IMR-90 (cell line): ENCODE measurements at regions not wholly inside any gene's neighbourhood (a gene's known extent, or its start where the extent isn't known, plus 50 kb on each side); places are given as distances from the start of the nearest gene placed in this dataset.

Experiments
- ATAC-seq: fragments of 200-7000 bp; cut with Tn5 transposase; 2 replicates; pipeline ENCODE4 v1.9.1; 2020; ENCODE audit warnings: low read depth, mild to moderate bottlenecking, moderate library complexity
- BruUV-seq: library from RNA; stranded (reverse); fragments of 400-500 nt; replicated peaks from 2 replicates; lab custom pipeline; 2021; lab: Mats Ljungman, UMichigan
- CTCF ChIA-PET: fragments of 300-600 bp; formaldehyde crosslinking; extraction: SDS; loops from one replicate; lab custom pipeline; 2021; ENCODE audit warnings: antibody characterized with exemption; lab: Yijun Ruan, JAX
- POLR2A ChIA-PET: fragments of 300-600 bp; sonication (Branson Sonifier 250); formaldehyde crosslinking; loops from one replicate; lab custom pipeline; 2022; ENCODE audit warnings: antibody characterized with exemption; ENCODE audit not compliant: unreplicated experiment; lab: Charles Lee
- DNase-seq: peaks from one replicate; pipeline ENCODE4 v3.0.0; 2013
- H2AFZ ChIP-seq: replicated peaks from 2 replicates; pipeline ENCODE3; 2013; ENCODE audit warnings: low read length, mild to moderate bottlenecking; ENCODE audit not compliant: poor library complexity
- H2AK5ac ChIP-seq: 2 replicates; pipeline ENCODE4 v1.6.1; 2013; ENCODE audit warnings: low read depth, low read length, inconsistent platforms
- H2AK9ac ChIP-seq: replicated peaks from 2 replicates; pipeline ENCODE3; 2013; ENCODE audit warnings: mild to moderate bottlenecking, low read depth, low read length, moderate library complexity; ENCODE audit not compliant: poor library complexity
- H2BK120ac ChIP-seq: 2 replicates; pipeline ENCODE4 v1.6.1; 2013; ENCODE audit warnings: low read depth, low read length, inconsistent platforms
- H2BK15ac ChIP-seq: 3 replicates; pipeline ENCODE4 v1.6.1; 2013; ENCODE audit warnings: low read depth, low read length, inconsistent platforms
- H2BK20ac ChIP-seq: 2 replicates; pipeline ENCODE4 v1.6.1; 2013; ENCODE audit warnings: low read depth, mild to moderate bottlenecking, inconsistent platforms, low read length, moderate library complexity
- H2BK5ac ChIP-seq: 2 replicates; pipeline ENCODE4 v1.6.1; 2013; ENCODE audit warnings: mild to moderate bottlenecking, low read depth, low read length, inconsistent platforms; ENCODE audit not compliant: poor library complexity, severe bottlenecking
- H3K14ac ChIP-seq: replicated peaks from 2 replicates; pipeline ENCODE4 v1.6.1; 2013; ENCODE audit warnings: low read depth, low read length, inconsistent platforms
- H3K18ac ChIP-seq: 2 replicates; pipeline ENCODE4 v1.6.1; 2013; ENCODE audit warnings: low read depth, low read length, control low read depth
- H3K23ac ChIP-seq: 2 replicates; pipeline ENCODE4 v1.6.1; 2013; ENCODE audit warnings: low read depth, low read length, inconsistent platforms
- H3K27ac ChIP-seq: 2 replicates; pipeline ENCODE4 v1.5.1; 2013; ENCODE audit warnings: mild to moderate bottlenecking, control low read depth, low read length; ENCODE audit not compliant: insufficient read depth
- H3K27me3 ChIP-seq: 2 replicates; pipeline ENCODE4 v1.6.1; 2013; ENCODE audit warnings: low read length; ENCODE audit not compliant: control insufficient read depth, insufficient read depth
- H3K36me3 ChIP-seq: 2 replicates; pipeline ENCODE4 v1.6.1; 2013; ENCODE audit warnings: low read length, mixed read lengths; ENCODE audit not compliant: control insufficient read depth, insufficient read depth
- H3K4ac ChIP-seq: 2 replicates; pipeline ENCODE4 v1.6.1; 2013; ENCODE audit warnings: low read depth, low read length, inconsistent platforms
- H3K4me1 ChIP-seq: 2 replicates; pipeline ENCODE4 v1.6.1; 2013; ENCODE audit warnings: low read length, mixed read lengths; ENCODE audit not compliant: control insufficient read depth, insufficient read depth
- H3K4me2 ChIP-seq: 2 replicates; pipeline ENCODE4 v1.6.1; 2013; ENCODE audit warnings: low read depth, mild to moderate bottlenecking, control low read depth, low read length, moderate library complexity
- H3K4me3 ChIP-seq: 2 replicates; pipeline ENCODE4 v1.5.1; 2013; ENCODE audit warnings: low read depth, mild to moderate bottlenecking, control low read depth, low read length, moderate library complexity; ENCODE audit not compliant: insufficient read depth
- H3K56ac ChIP-seq: 2 replicates; pipeline ENCODE4 v1.6.1; 2013; ENCODE audit warnings: low read length, inconsistent platforms; ENCODE audit not compliant: insufficient read depth; ENCODE audit errors: extremely low read depth
- H3K79me1 ChIP-seq, 2 experiments: 2 replicates each; pipeline ENCODE4 v1.6.1; 2013; ENCODE audit warnings: low read length in 2 of 2, inconsistent platforms in 1 of 2, low read depth in 1 of 2
- H3K9ac ChIP-seq: 2 replicates; pipeline ENCODE4 v1.6.1; 2013; ENCODE audit warnings: low read depth, low read length, control low read depth
- H3K9me1 ChIP-seq: 2 replicates; pipeline ENCODE4 v1.6.1; 2013; ENCODE audit warnings: low read length, inconsistent platforms; ENCODE audit not compliant: insufficient read depth
- H3K9me3 ChIP-seq: 2 replicates; pipeline ENCODE4 v1.6.1; 2013; ENCODE audit warnings: low read length; ENCODE audit not compliant: control insufficient read depth, insufficient read depth
- H4K20me1 ChIP-seq: 2 replicates; pipeline ENCODE4 v1.6.1; 2013; ENCODE audit warnings: low read length, inconsistent platforms; ENCODE audit not compliant: insufficient read depth
- H4K5ac ChIP-seq: 2 replicates; pipeline ENCODE4 v1.6.1; 2013; ENCODE audit warnings: mild to moderate bottlenecking, low read depth, low read length, control low read depth
- H4K8ac ChIP-seq, 2 experiments: 2 replicates each; pipeline ENCODE4 v1.6.1; 2013; ENCODE audit warnings: low read depth in 2 of 2, low read length in 2 of 2, control low read depth in 1 of 2, inconsistent platforms in 1 of 2
- H4K91ac ChIP-seq: 2 replicates; pipeline ENCODE4 v1.6.1; 2013; ENCODE audit warnings: low read depth, low read length, inconsistent platforms; ENCODE audit not compliant: insufficient read depth
- BHLHE40 ChIP-seq: fragments of 150-350 bp; IDR thresholded peaks from 2 replicates; pipeline ENCODE4 v1.6.1; 2016; ENCODE audit warnings: mild to moderate bottlenecking, low read depth, low read length
- CEBPB ChIP-seq: IDR thresholded peaks from 2 replicates; pipeline ENCODE4 v1.6.1; 2012; ENCODE audit warnings: low read depth, low read length, improper control_type of control experiment
- CHD1 ChIP-seq: IDR thresholded peaks from 2 replicates; pipeline ENCODE4 v1.6.1; 2012; ENCODE audit warnings: low read depth, low read length, improper control_type of control experiment
- CTCF ChIP-seq: conservative IDR thresholded peaks from 2 replicates; pipeline ENCODE4 v1.5.1; 2012; ENCODE audit warnings: mild to moderate bottlenecking, low read depth, low read length, improper control_type of control experiment
- ELK1 ChIP-seq: fragments of 150-350 bp; IDR thresholded peaks from 2 replicates; pipeline ENCODE4 v1.6.1; 2016; ENCODE audit warnings: low read depth, mild to moderate bottlenecking, low read length, moderate library complexity, borderline replicate concordance
- FOS ChIP-seq: fragments of 150-350 bp; IDR thresholded peaks from 2 replicates; pipeline ENCODE4 v1.6.1; 2016; ENCODE audit warnings: low read depth, low read length
- MAFK ChIP-seq: IDR thresholded peaks from 2 replicates; pipeline ENCODE4 v1.6.1; 2012; ENCODE audit warnings: low read depth, low read length, improper control_type of control experiment
- MAZ ChIP-seq: IDR thresholded peaks from 2 replicates; pipeline ENCODE4 v1.6.1; 2012; ENCODE audit warnings: low read depth, mild to moderate bottlenecking, low read length, improper control_type of control experiment, moderate library complexity, borderline replicate concordance
- MXI1 ChIP-seq: IDR thresholded peaks from 2 replicates; pipeline ENCODE4 v1.6.1; 2012; ENCODE audit warnings: low read depth, mild to moderate bottlenecking, low read length, moderate library complexity, borderline replicate concordance
- NFE2L2 ChIP-seq: fragments of 150-350 bp; IDR thresholded peaks from 2 replicates; pipeline ENCODE4 v1.6.1; 2016; ENCODE audit warnings: low read depth, mild to moderate bottlenecking, low read length
- POLR2A ChIP-seq: IDR thresholded peaks from 2 replicates; pipeline ENCODE4 v1.6.1; 2012; ENCODE audit warnings: mild to moderate bottlenecking, low read depth, low read length
- RAD21 ChIP-seq: IDR thresholded peaks from 2 replicates; pipeline ENCODE4 v1.6.1; 2012; ENCODE audit warnings: low read length, improper control_type of control experiment
- RCOR1 ChIP-seq: IDR thresholded peaks from 2 replicates; pipeline ENCODE4 v1.6.1; 2012; ENCODE audit warnings: mild to moderate bottlenecking, low read length, improper control_type of control experiment; ENCODE audit not compliant: insufficient replicate concordance
- RFX5 ChIP-seq: IDR thresholded peaks from 2 replicates; pipeline ENCODE4 v1.8.0; 2012; ENCODE audit warnings: low read depth, mild to moderate bottlenecking, low read length, moderate library complexity
- SMC3 ChIP-seq: fragments of 150-350 bp; IDR thresholded peaks from 2 replicates; pipeline ENCODE4 v1.6.1; 2016; ENCODE audit warnings: low read depth, mild to moderate bottlenecking, antibody characterized with exemption, low read length, moderate library complexity
- USF2 ChIP-seq: fragments of 150-350 bp; IDR thresholded peaks from 2 replicates; pipeline ENCODE4 v1.6.1; 2017; ENCODE audit warnings: mild to moderate bottlenecking, antibody characterized with exemption, low read length, low read depth
- WGBS, 2 experiments: methylation state at CpG; one replicate each; pipeline versions ENCODE4 v1.1.5 to v1.1.7; 2013; ENCODE audit warnings: missing lambda C conversion rate in 2 of 2; ENCODE audit not compliant: insufficient read length in 1 of 2; ENCODE audit errors: extremely low coverage in 2 of 2; 5-methylcytosine and 5-hydroxymethylcytosine counted together
- dilution Hi-C: fragments of 300-500 bp; cut with HindIII; formaldehyde crosslinking; loops from one replicate; pipeline ENCODE4 v1.14.3; 2018; ENCODE audit warnings: low sequenced_read_pairs; ENCODE audit not compliant: unreplicated experiment
- in situ Hi-C: fragments of 300-500 bp; cut with MboI; formaldehyde crosslinking; loops from 3 replicates; pipeline ENCODE4 v1.14.3; 2019; ENCODE audit warnings: low sequenced_read_pairs, inconsistent platforms, mixed read lengths
- intact Hi-C: fragments of 100-400 bp; cut with micrococcal nuclease; formaldehyde crosslinking; loops from 2 replicates; pipeline ENCODE4 v1.10.0; 2022

- H3K79me1 ChIP-seq, result no peaks in the 10 kb centered on the region
- no peak overlapping the region for H2BK5ac ChIP-seq
- dilution Hi-C loops (no loop called here), in situ Hi-C loops (no loop called here), intact Hi-C loops (no loop called here)
- no peak overlapping the region for H2AFZ ChIP-seq
- no peak overlapping the region for H3K4me3 ChIP-seq
- no peak overlapping the region for H4K8ac ChIP-seq
- no peak overlapping the region for H4K5ac ChIP-seq
- no peaks in the 10 kb centered on the region for H3K9me3 ChIP-seq
- H4K20me1 ChIP-seq, result no peaks in the 10 kb centered on the region
- no peak for DNase-seq
- no peaks in the 10 kb centered on the region for H3K9me1 ChIP-seq
- no TSS peak for BruUV-seq
- H3K18ac ChIP-seq, result no peak overlapping the region
- no peak overlapping the region for H3K14ac ChIP-seq
- H3K36me3 ChIP-seq, result no peaks in the 10 kb centered on the region
- ChIA-PET POLR2A (no interaction called here), CTCF (no interaction called here)
- no peak overlapping the region for H4K91ac ChIP-seq
- H2BK15ac ChIP-seq, result no peak overlapping the region
- H3K4ac ChIP-seq, result no peak overlapping the region
- H3K4me2 ChIP-seq, result no peak overlapping the region
- no peak overlapping the region for H2BK20ac ChIP-seq
- no peak overlapping the region for H3K56ac ChIP-seq
- H3K23ac ChIP-seq, result no peak overlapping the region
- no peak overlapping the region for H2BK120ac ChIP-seq
- H3K27ac ChIP-seq, result no peak overlapping the region
- no CpG with 5 or more reads among the region's 4 CpGs for WGBS, 2 experiments
- H3K27me3 ChIP-seq, result no peaks in the 10 kb centered on the region
- no peak for TF ChIP-seq BHLHE40
- TF ChIP-seq MXI1, result no peak
- TF ChIP-seq SMC3, result no peak
- no peak for TF ChIP-seq FOS
- TF ChIP-seq CTCF, result no peak
- no peak for TF ChIP-seq RCOR1
- TF ChIP-seq MAZ, result no peak
- TF ChIP-seq USF2, result no peak
- TF ChIP-seq CHD1, result no peak
- TF ChIP-seq MAFK, result no peak
- no peak for TF ChIP-seq CEBPB
- TF ChIP-seq POLR2A, result no peak
- no peak for TF ChIP-seq ELK1
- TF ChIP-seq RFX5, result no peak
- no peak for TF ChIP-seq NFE2L2
- TF ChIP-seq RAD21, result no peak
- no peak overlapping the region for H3K9ac ChIP-seq
- ATAC-seq, result no peak
- no peaks in the 10 kb centered on the region for H3K4me1 ChIP-seq
- no peak overlapping the region for H2AK5ac ChIP-seq
- H2AK9ac ChIP-seq, result no peak overlapping the region
These were observed 419.0 kb upstream of the MMADHC start for GRCh38 chr2:150006591-150006990.
